ENCODE measurements at regions not wholly inside any gene's neighbourhood (a gene's known extent, or its start where the extent isn't known, plus 50 kb on each side); places are given as distances from the start of the nearest gene placed in this dataset.
"Not testable (repeated sequence)": the region's sequence is repeated elsewhere in the genome, so short reads cannot be mapped to it uniquely, and the experiment has no call there.

DNA sequence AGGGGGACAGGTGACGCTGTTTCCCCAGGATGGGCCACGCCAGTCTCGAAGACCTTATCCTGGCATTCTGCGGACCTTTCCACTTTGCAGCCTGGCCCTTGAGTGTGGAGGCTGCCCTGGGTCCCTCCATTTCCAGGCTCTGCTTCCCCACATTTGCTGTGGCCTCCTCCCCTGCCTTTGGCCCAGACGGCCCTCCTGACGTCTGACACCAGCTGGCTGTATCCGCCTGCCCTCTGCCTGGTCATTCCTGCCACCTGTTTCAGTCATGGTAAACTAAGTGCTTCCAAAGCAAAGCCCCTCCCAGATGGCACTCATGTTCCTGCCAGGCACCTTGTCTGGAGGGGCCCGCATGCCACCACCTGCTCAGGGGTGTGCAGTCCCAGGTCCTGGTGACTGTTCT, 95.1 kb downstream of the ASB1 start:
- DNase-seq, result no peak

DNA sequence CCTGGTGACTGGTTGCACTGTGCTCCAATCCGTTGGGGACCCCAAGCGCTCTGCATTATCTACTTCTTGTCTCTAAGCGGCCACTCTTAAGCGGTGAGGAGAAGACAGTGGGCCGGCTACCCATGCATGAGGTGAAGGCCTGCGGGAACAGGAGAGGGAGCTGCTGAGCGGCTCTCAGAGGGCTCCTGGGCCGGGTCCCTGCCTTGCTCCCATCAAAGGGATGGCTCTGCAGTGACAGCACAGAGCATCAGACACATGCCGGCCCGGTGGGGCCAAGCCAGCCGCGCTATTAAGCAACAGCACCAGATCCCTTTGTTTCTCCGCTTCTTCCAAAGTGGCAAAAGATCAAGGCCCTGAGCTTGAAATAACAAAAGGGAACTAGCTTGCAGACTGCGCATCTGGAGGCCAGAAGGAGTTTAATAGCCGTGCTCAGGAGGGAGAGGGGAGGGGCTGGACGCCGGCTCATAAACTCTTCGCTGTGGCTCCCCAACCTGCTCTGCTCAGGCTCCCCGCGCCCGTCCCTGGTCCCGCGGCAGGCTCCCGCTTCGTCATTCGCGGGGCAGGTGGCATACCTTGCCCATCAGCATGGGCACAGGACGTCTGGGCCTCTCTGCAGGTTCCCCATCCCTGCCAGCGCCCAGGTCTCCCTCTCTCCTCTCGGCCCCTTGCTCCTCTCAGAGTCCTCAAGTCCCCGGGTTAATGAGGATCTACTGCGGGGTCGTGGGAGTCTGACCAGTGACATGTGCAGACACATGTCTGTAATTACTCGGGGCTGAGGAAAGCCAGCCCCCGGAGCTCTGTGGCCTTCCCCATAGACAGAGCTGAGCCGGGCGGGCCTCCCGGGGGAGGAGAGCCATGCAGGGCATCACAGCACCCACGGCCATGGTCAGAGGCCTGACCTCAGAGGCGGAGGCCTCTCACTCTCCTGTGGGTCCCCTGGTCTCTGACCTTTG, 96.7 kb downstream of the ASB1 start:
- DNase-seq, result no peak

DNA sequence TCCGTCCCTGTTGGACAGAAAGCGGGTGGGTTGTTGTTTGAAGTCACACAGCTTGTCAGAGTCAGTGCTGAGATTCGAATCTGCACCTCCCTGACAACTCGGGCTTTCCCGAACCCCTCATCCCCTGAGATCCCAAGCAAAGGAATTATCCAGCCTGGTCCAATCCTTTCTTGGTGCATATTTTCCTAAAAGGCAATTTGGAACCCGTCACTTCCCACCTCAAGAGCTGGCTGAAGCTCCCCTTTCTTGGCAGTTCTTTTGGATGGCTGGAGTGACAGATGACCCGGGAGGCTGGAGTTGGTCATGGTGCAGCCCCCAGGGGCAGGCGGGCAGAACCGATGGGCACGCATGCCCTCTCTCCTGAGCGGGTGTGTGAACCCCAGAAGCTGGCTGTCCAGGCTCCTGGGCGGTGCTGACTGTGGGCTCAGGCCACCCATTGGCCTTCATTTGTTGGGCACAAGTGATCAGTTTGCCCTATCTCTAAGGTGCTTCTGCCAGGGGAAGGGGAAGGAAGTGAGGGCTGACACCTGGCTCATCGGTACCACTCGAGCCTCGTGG, 97.8 kb downstream of the ASB1 start:
- no peak for DNase-seq

DNA sequence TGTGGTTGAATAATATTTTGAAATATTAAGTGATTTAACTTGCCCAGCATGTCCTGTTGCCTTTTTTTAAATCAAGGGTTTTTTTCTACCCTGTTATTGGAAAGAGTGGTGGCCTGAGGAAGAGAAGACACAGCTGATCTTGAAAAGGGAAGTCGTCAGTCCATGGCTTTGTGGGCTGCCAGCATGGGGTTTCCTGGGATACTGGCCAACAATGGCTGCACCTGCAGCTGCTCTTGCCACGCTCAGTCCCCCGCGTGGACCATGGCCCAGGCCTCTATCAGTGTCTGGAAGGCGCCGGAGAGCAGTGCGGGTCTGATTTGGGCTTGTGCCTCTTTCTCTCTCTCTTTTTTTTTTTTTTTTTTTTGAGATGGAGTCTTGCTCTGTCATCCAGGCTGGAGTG, 99.3 kb downstream of the ASB1 start:
- no peak for DNase-seq

DNA sequence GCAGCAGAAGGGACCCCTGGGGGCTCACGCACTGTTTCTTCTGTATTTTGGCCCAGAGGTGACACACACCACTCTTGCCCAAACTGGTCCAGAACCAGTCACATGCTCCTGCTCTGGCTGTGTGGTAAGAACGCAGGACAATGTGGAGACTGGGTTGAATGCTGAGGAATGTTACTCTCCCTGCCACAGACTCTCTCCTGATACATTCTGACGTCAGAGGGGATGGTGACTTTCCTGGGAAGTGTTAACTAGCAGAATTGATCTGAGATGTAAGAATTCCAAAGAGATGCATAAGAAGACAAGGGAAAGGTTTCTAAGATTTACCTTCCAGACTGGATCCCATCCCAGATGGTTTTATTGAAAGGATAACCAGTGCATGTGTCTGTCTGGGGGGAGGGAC, 100.8 kb downstream of the ASB1 start:
- DNase-seq, result no peak

DNA sequence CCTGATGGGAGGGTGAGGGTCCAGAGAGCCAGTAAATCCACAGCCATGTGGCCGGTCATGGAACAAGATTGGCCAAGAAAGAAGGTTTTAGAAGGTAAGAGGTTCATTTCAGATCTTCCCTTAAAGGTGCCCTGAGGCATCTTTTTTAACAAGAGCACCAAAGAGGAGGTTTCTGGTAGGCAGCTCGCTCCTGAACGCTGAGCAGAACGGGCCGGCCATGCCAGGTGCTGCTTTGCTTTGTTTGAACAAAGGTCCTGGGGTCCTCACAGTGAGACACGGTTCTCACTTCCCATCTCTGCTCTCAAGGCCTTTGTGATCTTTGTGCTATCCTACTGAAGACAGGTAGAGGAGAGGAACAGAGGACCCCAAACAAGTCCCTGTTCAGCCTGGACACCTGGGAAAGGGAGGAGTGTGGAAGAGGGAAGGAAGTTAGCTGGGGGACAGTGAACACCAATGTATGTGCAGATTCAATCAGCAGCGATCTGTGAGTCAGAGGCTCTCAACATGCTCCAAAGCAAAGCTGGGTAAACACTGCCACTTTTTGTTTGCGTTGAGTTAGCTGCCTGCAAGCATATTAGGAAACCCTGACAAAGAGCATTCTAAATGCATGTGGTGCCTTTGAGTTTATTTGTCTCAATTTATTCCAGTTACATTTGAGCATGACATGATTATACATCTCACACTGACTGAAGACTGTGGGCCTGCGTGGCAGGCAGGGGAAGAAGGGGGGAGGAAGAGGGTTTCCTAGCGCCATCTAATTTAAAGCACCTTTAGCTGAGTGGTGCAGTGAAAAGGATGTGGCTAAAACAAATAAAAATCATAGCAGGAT, 102.4 kb downstream of the ASB1 start:
- no peak for DNase-seq

DNA sequence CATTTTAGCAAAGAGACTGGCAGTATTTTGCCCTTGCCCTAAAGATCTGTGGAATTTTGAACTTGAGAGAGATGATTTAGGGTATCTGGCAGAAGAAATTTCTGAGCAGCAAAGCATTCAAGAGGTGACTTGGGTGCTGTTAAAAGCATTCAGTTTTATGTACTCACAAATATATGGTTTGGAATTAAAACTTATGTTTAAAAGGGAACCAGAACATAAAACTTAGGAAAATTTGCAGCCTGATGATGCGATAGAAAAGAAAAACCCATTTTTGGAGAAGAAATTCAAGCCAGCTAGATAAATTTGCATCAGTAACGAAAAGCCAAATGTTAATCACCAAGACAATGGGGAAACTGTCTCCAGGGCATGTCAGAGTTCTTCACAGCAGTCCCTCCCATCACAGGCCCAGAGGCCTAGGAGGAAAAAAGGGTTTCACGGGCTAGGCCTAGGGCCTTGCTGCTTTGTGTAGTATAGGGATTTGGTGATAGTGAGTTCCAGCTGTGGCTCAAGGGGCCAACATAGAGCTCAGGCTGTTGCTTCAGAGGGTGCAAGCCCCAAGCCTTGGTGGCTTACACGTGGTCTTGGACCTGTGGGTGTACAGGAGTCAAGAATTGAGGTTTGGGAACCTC, 104.4 kb downstream of the ASB1 start:
- not testable (repeated sequence) for DNase-seq

DNA sequence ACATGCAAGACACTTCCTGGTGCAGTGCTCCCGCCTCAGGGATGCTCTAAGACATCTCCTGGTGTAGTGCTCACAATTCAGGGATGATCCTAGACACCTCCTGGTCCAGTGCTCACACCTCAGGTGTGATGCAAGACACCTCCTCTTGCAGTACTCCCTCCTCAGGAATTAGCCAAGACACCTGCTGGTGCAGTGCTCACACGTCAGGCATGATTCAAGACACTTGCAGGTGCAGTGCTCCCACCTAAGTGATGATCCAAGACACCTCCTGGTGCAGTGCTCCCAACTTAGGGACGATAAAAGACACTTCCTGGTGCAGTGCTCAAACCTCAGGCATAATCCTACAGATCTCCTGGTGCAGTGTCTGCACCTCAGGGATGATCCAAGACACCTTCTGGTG, 117.0 kb downstream of the ASB1 start:
- DNase-seq, result not testable (repeated sequence)

DNA sequence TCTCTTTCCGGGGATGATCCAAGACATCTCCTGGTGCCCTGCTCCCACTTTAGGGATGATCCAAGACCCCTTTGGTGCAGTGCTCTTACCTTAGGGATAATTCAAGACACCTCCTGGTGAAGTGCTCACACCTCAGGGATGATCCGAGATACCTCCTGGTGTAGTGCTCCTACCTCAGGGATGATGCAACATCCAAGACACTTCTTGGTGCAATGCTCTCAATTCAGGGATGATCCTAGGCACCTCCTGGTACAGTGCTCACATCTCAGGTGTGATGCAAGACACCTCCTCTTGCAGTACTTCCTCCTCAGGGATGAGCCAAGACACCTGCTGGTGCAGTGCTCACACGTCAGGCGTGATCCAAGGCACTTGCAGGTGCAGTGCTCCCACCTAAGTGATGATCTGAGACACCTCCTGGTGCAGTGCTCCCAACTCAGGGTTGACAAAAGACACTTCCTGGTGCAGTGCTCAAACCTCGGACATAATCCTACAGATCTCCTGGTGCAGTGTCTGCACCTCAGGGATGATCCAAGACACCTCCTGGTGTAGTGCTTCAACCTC, 122.3 kb downstream of the ASB1 start:
- no peak for DNase-seq

DNA sequence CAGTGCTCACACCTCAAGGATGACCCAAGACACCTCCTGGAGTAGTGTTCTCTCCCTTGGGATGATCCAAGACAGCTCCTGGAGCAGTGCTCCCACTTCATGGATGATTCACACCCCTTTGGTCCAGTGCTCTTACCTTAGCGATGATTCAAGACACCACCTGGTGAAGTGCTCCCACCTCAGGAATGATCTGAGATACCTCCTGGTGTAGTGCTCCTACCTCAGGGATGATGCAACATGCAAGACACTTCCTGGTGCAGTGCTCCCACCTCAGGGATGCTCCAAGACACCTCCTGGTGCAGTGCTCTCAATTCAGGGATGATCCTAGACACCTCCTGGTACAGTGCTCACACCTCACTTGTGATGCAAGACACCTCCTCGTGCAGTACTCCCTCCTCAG, 123.1 kb downstream of the ASB1 start:
- DNase-seq, result no peak

DNA sequence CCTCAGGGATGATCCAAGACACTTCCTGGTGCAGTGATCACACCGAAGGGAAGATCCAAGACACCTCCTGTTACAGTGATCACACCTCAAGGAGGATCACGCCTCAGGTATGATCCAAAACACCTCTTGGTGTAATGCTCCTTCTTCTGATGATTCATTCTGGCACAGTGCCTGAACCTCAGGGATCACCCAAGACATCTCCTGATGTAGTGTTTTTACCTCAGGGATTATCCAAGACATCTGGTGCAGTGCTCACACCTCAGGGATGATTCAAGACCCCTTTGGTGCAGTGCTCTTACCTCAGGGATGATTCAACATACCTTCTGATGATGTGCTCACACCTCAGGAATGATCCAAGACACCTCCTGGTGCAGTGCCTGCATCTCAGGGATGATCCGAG, 124.4 kb downstream of the ASB1 start:
- no peak for DNase-seq

DNA sequence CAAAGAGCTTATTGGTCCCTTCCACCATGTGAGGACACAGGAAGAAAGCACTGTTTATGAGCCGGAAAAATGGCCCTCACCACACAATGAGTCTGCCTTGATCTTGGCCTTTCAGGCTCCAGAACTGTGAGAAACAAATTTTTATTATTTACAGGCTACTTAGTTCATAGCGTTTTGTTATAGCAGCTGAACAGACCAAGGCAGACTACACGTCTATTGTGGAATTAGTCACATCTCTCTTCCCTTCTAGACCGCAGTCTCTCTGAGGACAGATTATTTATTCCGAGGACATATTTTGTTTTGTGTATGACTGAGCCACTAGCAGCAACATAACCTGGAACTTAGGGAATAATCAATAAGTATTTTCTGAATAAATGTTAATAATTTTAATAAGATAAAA, 125.5 kb downstream of the ASB1 start:
- no peak for DNase-seq

DNA sequence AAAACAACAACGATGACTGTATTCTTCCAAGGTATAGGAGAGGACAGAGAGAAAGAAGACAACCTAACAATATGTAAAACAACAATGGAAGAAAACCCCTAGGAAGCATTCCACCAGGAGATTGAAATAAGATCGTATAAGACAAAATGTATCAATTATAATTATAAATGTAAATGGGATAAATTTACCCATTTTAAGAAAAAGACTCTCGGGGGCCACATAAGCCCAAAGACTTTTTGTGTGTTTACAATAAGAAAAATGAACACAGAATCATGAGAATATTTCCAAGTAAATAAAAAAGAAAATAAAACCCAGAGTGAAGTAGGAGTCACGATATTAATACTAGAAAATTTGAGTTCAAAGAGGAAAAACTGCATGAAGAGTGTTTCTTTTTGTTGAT, 126.4 kb downstream of the ASB1 start:
- DNase-seq, result no peak

DNA sequence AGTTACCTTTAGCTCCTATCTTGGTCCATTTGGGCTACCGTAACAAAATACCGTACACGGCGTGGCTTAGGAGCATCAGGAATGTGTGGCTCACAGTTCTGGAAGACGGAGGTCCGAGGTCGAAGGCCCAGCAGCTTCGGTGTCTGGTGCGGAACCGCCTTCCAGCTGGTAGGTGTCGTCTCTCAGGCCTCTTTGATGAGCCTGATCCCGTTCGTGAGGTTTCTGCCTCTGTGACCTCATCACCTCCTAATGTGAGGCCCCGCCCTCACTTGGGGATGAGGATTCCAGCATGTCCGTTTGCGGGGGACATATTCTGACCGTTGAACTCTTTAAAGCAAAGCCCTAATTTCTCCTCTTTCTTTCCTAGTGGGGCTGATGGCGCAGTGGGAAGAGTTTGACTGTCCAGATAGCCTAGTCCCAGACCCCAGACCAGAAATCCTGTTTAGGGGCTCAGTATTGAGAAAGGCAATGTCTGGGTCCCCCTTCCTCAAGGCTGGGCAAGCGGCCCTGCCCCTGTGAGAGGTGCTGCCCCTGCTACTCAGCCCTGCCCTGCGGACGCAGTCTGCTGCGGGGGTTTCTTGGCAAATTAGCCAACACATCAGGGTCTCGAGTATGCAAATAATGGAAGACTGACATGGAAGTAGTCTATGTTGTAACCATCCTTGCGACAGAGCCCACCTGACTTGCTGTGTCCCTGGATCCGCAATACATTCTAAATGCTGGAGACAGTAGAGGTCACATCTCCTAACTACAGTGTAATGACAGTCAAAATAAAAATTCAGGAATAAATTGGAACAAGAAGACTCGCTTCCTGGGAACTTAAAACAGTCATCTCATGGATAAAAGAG, 128.0 kb downstream of the ASB1 start:
- no peak for DNase-seq

DNA sequence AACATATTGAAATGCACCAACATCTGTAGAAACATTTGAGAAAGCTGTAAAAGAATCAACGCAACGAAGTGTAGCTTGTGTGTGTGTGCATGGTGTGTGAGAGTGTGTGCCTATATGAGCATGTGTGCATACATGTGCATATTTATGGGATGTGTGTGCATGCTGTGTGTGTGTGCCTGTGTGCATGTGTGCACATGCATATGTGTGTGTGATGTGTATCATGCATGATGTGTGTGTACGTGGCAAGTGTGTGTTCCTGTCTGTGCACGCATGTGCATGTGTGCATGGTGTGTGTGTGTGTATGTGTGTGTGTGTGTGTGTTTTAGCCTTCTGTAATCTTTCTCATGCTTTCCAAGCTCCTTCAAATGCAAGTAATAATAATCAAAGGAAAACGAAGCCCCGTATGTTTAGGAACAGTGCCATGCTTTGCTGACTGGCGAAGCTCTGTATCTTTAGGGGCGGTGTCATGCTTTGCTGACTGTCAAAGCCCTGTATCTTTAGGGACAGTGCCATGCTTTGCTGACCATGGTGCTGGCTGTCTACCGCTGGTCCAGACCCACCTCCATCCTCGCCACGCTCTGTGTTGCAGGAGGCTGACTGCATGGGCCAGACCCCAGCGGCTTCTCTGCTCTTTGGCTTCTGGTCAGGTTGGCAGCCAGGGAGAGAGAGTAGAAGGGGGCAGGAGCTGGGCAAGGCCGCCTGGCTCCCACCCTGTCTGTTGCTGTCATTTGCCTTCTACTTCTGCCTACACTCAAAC, 129.2 kb downstream of the ASB1 start:
- DNase-seq, result no peak

DNA sequence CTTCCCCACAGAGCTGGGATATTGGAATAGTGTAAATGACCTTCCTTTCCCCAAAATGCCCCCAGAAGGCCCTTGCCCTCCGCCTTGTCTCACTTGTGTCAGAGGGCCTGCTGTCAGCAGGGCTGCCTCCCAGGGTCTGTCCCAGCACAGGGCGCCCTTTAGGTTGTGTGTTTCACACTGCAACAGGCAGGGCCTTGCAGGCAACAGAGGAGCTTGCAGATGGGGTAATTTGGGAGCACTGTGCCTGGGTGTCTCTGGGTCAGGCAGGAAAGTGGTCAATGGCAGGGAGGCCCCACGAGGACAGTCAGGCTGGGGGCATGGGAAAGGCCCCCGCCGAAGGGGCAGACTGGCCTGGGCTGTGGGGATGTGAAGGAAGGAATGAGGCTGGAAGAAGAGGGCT, 130.7 kb downstream of the ASB1 start:
- no peak for DNase-seq

DNA sequence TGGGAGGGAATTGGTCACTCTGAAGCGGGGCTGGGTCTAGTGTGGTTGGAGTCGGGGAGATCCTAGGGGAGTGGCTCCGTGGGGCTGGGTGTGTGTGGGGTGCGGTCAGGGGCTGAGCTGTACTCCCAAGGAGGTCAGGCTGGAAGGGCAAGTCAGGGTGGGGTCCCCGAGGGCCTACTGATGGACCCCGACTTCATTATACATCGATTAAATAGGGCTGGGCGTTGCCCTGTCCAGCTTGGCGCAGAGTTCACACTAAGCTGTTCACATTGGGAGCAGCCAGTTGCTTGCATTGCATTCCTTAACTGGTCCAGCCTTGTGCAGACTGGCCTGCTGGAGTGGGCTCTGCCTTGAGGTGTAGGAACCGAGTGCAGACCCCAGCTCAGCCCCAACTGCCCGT, 131.2 kb downstream of the ASB1 start:
- DNase-seq, result no peak

DNA sequence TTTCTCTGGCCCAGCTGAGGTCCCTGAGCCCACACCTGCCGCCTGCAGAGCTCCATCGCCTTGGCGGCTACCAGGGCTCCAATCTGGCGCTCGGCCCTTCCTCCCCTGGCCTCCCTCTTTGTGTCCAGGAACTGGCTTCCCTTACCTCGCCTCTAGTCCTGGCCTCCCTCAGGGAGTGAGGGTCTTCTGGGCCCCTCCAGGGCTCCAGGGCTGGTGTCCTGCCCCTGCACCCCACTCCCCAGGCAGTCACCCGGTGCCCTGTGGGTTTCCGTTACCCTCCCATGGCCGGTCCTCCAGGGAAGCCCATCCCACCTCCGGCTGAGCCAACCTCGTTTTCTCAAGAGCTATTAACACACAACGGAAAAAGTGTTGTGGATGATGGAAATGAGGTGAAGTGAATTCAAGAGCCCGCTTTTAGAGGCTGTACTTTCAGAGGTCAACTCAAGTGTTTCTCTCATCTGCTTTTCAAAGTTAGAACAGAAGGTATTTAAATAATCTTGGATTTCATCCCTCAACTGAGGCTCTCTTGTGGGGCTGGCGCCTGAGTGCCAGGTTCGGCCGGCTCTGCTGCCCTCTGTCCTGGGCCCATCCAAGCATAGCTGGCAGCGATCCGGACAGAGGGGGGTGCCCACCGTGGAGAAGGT, 131.9 kb downstream of the ASB1 start:
- no peak for DNase-seq

DNA sequence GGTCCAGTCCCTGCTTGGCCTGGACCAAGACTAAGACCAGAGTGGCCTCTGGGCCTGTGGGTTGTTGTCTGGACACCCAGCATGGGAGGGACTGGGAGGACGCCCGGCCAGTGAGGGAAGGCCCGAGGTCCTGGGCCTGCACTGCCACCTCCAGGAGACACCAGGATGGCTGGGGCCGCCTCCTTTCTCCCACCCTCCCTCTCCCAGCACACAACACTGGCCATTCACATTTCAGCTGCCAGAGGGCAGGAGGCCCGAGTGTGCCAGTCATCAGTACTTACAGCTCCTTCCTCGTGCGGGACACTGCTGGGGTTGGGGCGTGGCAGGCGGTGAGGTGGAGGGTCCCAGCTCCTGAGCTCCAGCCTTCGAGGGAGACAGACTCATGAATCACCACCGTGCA, 133.5 kb downstream of the ASB1 start:
- no peak for DNase-seq

DNA sequence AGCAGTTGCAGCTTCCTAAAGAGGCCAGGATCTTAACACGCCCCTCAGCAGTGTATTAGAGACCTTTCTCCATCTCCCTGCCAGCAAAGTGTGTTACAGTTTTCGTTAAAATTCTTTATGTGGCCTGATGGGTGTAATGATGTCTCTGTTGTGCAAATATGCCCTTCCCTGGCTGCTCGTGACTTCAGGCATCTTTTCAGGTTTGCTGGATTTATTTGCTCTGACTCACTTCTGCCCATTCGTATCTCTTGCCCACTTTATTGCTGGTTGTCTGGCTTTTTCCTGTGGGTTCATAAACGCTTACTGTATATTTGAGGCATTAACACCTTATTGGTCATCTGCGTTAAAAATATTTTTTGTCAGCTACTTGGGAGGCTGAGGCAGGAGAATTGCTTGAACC, 134.5 kb downstream of the ASB1 start:
- DNase-seq, result no peak

DNA sequence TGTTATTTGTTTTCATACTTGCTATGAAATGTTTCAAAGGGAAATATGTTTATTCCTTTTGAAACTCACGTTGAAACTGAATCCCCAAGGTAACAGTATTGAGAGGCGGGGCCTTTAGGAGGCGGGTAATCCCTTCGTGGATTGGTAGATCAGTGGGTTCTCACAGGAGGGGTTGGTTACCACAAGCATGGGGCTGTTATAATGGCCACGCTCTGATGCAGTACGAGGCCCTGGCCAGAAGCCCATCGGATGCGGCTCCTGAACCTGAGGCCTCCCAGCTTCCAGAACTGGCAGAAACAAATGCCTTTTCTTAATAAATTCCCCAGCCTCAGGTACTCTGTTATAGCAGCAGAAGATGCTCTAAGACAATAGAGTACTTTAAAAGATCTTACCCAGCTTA, 135.7 kb downstream of the ASB1 start:
- no peak for DNase-seq

Data from CD4-positive, alpha-beta T cell treated with Interleukin-17A for 4 hours (primary cell).